Osteocyte (in vitro differentiated cells): ENCODE measurements at regions not wholly inside any gene's neighbourhood (a gene's known extent, or its start where the extent isn't known, plus 50 kb on each side); places are given as distances from the start of the nearest gene placed in this dataset.

ENCODE experiments used
- DNase-seq: peaks from one replicate; pipeline ENCODE4 v3.0.0; 2021; ENCODE audit warnings: mixed read lengths; ENCODE audit not compliant: unreplicated experiment; ENCODE audit errors: extremely low spot score
- H3K27ac Mint-ChIP-seq: one replicate; pipeline ENCODE4 v1.8.0; 2021; ENCODE audit warnings: mild to moderate bottlenecking, mixed read lengths; ENCODE audit not compliant: unreplicated experiment
- H3K27me3 Mint-ChIP-seq: one replicate; pipeline ENCODE4 v1.8.0; 2021; ENCODE audit warnings: mixed read lengths; ENCODE audit not compliant: unreplicated experiment
- H3K36me3 Mint-ChIP-seq: one replicate; pipeline ENCODE4 v1.8.0; 2021; ENCODE audit warnings: mixed read lengths; ENCODE audit not compliant: unreplicated experiment
- H3K4me1 Mint-ChIP-seq: one replicate; pipeline ENCODE4 v1.8.0; 2021; ENCODE audit warnings: mixed read lengths; ENCODE audit not compliant: unreplicated experiment
- H3K4me3 Mint-ChIP-seq: one replicate; pipeline ENCODE4 v1.8.0; 2021; ENCODE audit warnings: mild to moderate bottlenecking, moderate library complexity, mixed read lengths; ENCODE audit not compliant: unreplicated experiment
- H3K9me3 Mint-ChIP-seq: one replicate; pipeline ENCODE4 v1.8.0; 2021; ENCODE audit warnings: mixed read lengths; ENCODE audit not compliant: unreplicated experiment
- CTCF ChIP-seq: fragments of 200-600 bp; sonication (generic); IDR thresholded peaks from 2 replicates; pipeline ENCODE4 v1.5.0; 2021; ENCODE audit warnings: antibody characterized with exemption, mild to moderate bottlenecking, moderate library complexity

GRCh38 chr12:118549510-118549980 lies 173.2 kb downstream of the SUDS3 start:
- H3K9me3 Mint-ChIP-seq, result peaks cover 19% of the 10 kb centered on the region

DNA sequence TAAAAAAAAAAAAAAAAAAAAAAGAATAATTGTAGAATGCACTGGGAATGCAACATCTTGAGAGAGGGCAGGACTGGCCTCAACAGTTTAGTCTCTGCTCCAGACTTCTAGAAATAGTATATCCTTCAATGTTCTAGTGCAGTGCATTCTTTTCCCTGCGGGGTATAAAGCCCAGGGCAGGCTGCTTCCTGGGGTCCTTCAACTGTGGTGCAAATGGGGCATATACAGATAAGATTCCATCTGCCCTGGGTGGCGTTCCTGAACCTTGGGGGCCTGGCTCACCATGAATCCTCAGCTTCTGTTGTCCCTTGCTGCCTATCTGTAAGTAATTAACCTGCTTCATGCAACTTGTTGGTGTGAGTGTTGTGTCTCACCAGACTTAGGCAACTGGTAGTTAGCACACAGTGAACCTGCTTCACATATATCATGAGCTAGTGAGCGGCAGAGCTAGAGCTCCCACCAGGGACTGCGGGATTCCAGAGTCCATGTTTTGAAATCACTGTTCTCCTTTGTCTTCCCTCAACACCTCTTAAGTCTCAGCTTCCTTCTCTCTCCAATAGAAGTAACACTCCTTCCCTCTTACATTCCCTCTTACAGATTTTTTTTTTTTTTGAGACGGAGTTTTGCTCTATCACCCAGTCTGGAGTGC lies 177.6 kb downstream of the SUDS3 start:
- peaks cover 11% of the 10 kb centered on the region for H3K9me3 Mint-ChIP-seq
- no peaks in the 10 kb centered on the region for H3K4me1 Mint-ChIP-seq
- no peak overlapping the region for H3K27ac Mint-ChIP-seq
- H3K36me3 Mint-ChIP-seq, result no peaks in the 10 kb centered on the region
- peak; percentile 64 for DNase-seq
- H3K4me3 Mint-ChIP-seq, result no peak overlapping the region
- TF ChIP-seq CTCF, result no peak
- H3K27me3 Mint-ChIP-seq, result no peaks in the 10 kb centered on the region

More at GRCh38 chr12:118549510-118549980, 173.2 kb downstream of the SUDS3 start:
- H3K27ac Mint-ChIP-seq, result no peak overlapping the region
- no peaks in the 10 kb centered on the region for H3K4me1 Mint-ChIP-seq
- H3K4me3 Mint-ChIP-seq, result no peak overlapping the region
- H3K36me3 Mint-ChIP-seq, result no peaks in the 10 kb centered on the region
- no peak for TF ChIP-seq CTCF
- DNase-seq, result peak; percentile 57
- no peaks in the 10 kb centered on the region for H3K27me3 Mint-ChIP-seq

- H3K27ac Mint-ChIP-seq, result no peak overlapping the region
- TF ChIP-seq CTCF, result no peak
- H3K27me3 Mint-ChIP-seq, result no peaks in the 10 kb centered on the region
- DNase-seq, result peak; percentile 25
- no peak overlapping the region for H3K4me3 Mint-ChIP-seq
- no peaks in the 10 kb centered on the region for H3K4me1 Mint-ChIP-seq
- H3K9me3 Mint-ChIP-seq, result no peaks in the 10 kb centered on the region
- no peaks in the 10 kb centered on the region for H3K36me3 Mint-ChIP-seq
These were observed 182.6 kb downstream of the SUDS3 start for GRCh38 chr12:118558941-118559340.

DNA sequence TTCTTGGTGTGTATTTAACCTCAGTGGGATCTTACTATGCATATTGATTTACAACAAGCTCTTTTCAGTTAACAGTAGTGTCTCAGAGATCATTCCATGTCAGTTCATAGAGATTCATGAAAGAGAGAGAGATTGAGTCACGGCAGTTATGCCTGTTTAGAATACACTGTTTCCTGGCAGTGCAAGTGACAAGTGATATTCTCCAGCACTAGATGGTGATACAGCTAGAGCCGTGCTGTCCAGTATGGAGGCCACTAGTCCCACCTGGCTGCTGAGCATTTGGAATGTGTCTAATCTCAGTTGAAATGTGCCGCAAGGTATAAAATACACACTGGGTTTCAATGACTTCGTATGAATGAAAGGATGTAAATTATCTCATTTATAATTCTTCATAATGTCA lies 184.4 kb downstream of the SUDS3 start:
- peak; percentile 17 for DNase-seq
- Mint-ChIP-seq H3K9me3 (no peaks in the 10 kb centered on the region), H3K27ac (no peak overlapping the region), H3K27me3 (no peaks in the 10 kb centered on the region), H3K4me3 (no peak overlapping the region), H3K36me3 (no peaks in the 10 kb centered on the region), H3K4me1 (no peaks in the 10 kb centered on the region)
- TF ChIP-seq CTCF, result no peak

- Mint-ChIP-seq H3K27ac (no peak overlapping the region), H3K4me1 (no peaks in the 10 kb centered on the region), H3K4me3 (no peak overlapping the region), H3K27me3 (no peaks in the 10 kb centered on the region), H3K36me3 (no peaks in the 10 kb centered on the region), H3K9me3 (peaks cover 17% of the 10 kb centered on the region)
- no peak for DNase-seq
- no peak for TF ChIP-seq CTCF
These were observed 195.4 kb downstream of the SUDS3 start for GRCh38 chr12:118571730-118572129.
